Erythroblast (primary cell): ENCODE measurements at regions not wholly inside any gene's neighbourhood (a gene's known extent, or its start where the extent isn't known, plus 50 kb on each side); places are given as distances from the start of the nearest gene placed in this dataset.

Source experiments
- DNase-seq, 2 experiments: peaks; one replicate each; lab custom pipeline; 2025; lab: John Stamatoyannopoulos, UW
- GATA1 ChIP-seq: IDR thresholded peaks from 2 replicates; pipeline ENCODE4 v1.6.1; 2011; ENCODE audit warnings: low read depth, mild to moderate bottlenecking, control low read depth, low read length, moderate library complexity
- POLR2A ChIP-seq: IDR thresholded peaks from 2 replicates; pipeline ENCODE4 v1.6.1; 2011; ENCODE audit warnings: mild to moderate bottlenecking, low read length

- TF ChIP-seq GATA1 (no peak), POLR2A (no peak)
- DNase-seq, result no peak
Observed at GRCh38 chr4:161254375-161254774, 909.4 kb downstream of the FSTL5 start.

- peak; percentile 1 to 20 for DNase-seq
- no peak for TF ChIP-seq POLR2A
- TF ChIP-seq GATA1, result no peak
Observed at GRCh38 chr4:161252520-161253141, 911.2 kb downstream of the FSTL5 start.

DNA sequence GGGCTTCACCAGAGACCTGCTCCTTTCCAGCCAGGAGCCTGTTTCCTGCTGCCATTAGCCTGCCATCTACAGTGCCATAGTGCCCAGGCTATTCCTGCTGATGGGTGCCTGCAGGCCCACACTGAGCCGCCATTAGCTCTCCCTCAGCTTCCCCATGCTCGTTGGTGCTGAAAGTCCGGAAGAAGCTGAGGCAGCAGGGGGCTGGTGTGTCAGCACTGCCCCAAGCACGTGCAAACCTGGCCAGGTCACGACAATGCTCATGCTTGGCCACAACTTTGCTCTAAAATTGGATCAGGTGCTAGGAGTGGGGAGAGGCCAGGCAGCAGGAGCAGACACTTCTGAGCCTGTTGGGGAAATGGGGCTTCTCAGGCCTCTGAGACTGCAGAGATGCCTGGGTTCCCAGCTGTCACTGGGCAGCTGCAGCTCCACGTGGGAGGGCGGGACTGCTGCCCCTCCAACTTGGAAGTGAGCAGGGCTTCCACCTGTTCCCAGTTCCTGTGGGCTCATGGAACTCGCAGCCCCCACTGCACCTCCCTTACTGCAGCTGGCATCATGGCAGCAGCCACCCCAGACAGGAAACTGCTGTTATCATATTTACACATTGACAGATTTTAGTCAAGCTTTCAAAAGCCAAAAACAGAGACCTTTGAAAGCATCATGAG lies 913.9 kb downstream of the FSTL5 start:
- DNase-seq, result no peak
- TF ChIP-seq GATA1, result no peak
- no peak for TF ChIP-seq POLR2A

- TF ChIP-seq POLR2A (no peak), GATA1 (no peak)
- no peak for DNase-seq
Observed at GRCh38 chr4:161248880-161249279, 914.9 kb downstream of the FSTL5 start.

GRCh38 chr4:161247831-161248230 lies 916.0 kb downstream of the FSTL5 start:
- TF ChIP-seq POLR2A, result no peak
- no peak for TF ChIP-seq GATA1
- DNase-seq, result no peak

DNA sequence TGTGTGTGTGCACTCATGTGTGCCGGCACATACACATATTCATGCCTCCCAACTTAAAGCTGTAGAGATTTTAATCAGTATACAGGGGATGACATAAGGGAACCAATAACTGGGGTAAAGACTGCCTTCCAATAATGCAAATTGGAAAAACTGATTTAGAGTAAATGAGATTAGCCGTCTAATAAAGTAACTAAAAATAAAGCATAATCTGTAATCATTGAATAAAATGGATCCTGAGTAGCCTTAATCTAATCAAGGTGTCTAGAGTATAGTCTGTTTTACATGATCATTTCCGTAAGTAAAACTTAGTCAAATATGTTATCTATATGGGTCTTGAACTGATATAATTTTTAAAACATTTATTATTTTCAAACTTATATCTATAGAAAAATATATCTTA lies 925.8 kb downstream of the FSTL5 start:
- TF ChIP-seq POLR2A, result no peak
- no peak for TF ChIP-seq GATA1

GRCh38 chr4:161237495-161237894 lies 926.3 kb downstream of the FSTL5 start:
- no peak for DNase-seq
- TF ChIP-seq POLR2A, result no peak
- no peak for TF ChIP-seq GATA1

More for the DNA sequence above, 925.8 kb downstream of the FSTL5 start:
- DNase-seq, result no peak

GRCh38 chr4:161225327-161225726 lies 938.5 kb downstream of the FSTL5 start:
- TF ChIP-seq GATA1 (no peak), POLR2A (no peak)
- DNase-seq, result no peak

DNA sequence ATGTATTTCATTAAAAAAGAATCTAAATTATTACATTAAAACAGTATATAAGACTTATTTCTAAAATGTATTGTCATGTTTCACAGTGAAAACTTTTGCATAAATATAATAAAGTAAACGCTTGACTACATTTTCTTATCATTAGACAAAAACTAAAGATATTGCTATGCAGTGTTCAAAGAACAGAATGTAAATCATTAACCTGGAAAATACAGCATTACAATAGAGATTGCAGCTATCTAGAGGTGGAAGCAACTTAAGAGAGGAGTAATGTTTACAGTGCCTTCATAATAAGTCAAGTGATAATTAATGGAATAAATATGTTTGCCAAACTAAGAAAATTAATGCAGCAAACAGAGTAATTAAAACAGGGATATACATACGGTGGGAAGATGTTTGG lies 940.9 kb downstream of the FSTL5 start:
- TF ChIP-seq GATA1, result no peak
- TF ChIP-seq POLR2A, result no peak
- no peak for DNase-seq

- TF ChIP-seq GATA1 (no peak), POLR2A (no peak)
Observed at GRCh38 chr4:161208564-161208963, 955.2 kb downstream of the FSTL5 start.

GRCh38 chr4:161206528-161207080 lies 957.2 kb downstream of the FSTL5 start:
- TF ChIP-seq POLR2A (no peak), GATA1 (no peak)
- DNase-seq, result no peak

More at GRCh38 chr4:161208564-161208963, 955.2 kb downstream of the FSTL5 start:
- DNase-seq, result no peak

GRCh38 chr4:161203865-161204264 lies 959.9 kb downstream of the FSTL5 start:
- DNase-seq, result no peak
- TF ChIP-seq POLR2A (no peak), GATA1 (no peak)

GRCh38 chr4:161197912-161198311 lies 965.9 kb downstream of the FSTL5 start:
- no peak for TF ChIP-seq GATA1
- TF ChIP-seq POLR2A, result no peak
- DNase-seq, result no peak

DNA sequence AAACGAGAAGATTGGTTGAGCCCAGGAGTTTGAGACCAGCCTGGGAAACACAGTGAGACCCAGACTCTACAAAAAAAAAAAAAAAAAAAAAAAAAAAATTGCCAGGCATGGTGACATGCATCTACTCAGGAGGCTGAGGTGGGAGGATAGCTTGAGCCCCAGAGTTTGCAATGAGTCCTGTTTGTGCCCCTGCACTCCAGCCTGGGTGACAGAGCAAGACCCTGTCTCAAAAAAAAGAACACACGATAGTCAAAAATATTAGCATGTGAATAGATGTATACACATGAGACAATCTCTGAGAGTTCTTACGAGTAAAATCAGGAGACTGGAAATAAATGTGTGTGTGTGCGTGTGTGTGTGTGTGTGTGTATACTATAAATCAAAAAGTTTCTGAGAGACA lies 966.3 kb downstream of the FSTL5 start:
- DNase-seq, result no peak
- no peak for TF ChIP-seq GATA1
- no peak for TF ChIP-seq POLR2A
